Heart left ventricle (tissue), 16 donors: ENCODE measurements at regions not wholly inside any gene's neighbourhood (a gene's known extent, or its start where the extent isn't known, plus 50 kb on each side); places are given as distances from the start of the nearest gene placed in this dataset.
"Not testable (repeated sequence)": the region's sequence is repeated elsewhere in the genome, so short reads cannot be mapped to it uniquely, and the experiment has no call there.

Source experiments
- ATAC-seq, 4 donors: fragments of 200-7000 bp; cut with Tn5 transposase; one replicate each; pipeline ENCODE4 v1.9.1; 2020 to 2022; ENCODE audit warnings: moderate library complexity in 4 of 4, mild to moderate bottlenecking in 3 of 4, moderate number of reproducible peaks in 1 of 4
- DNase-seq, 5 donors: peaks; one replicate each; pipeline ENCODE4 v3.0.0-alpha.2; 2020
- H3K27ac ChIP-seq, 12 donors: fragments of 200-600 bp; sonication (generic) in 4 of 12; one replicate each; pipeline versions ENCODE4 v1.5.0 to v1.8.0; 2016 to 2022; ENCODE audit warnings: mild to moderate bottlenecking in 2 of 12
- H3K27me3 ChIP-seq, 9 donors: fragments of 200-600 bp; sonication (generic) in 2 of 9; one replicate each; pipeline versions ENCODE4 v1.5.1 to v1.8.0; 2016 to 2022; ENCODE audit warnings: mild to moderate bottlenecking in 3 of 9
- H3K36me3 ChIP-seq, 9 donors: fragments of 200-600 bp; sonication (generic) in 2 of 9; one replicate each; pipeline versions ENCODE4 v1.5.0 to v1.8.0; 2018 to 2022; ENCODE audit warnings: mild to moderate bottlenecking in 2 of 9
- H3K4me1 ChIP-seq, 12 donors: fragments of 200-600 bp; sonication (generic) in 4 of 12; one replicate each; pipeline versions ENCODE4 v1.5.0 to v1.8.0; 2016 to 2022; ENCODE audit warnings: mild to moderate bottlenecking in 3 of 12
- H3K4me3 ChIP-seq, 12 donors: fragments of 200-600 bp; sonication (generic) in 4 of 12; one replicate each; pipeline versions ENCODE4 v1.5.0 to v1.8.0; 2017 to 2022; ENCODE audit warnings: mild to moderate bottlenecking in 9 of 12, moderate library complexity in 4 of 12
- H3K9me3 ChIP-seq, 12 donors: fragments of 200-600 bp; sonication (generic) in 4 of 12; one replicate each; pipeline versions ENCODE4 v1.5.0 to v1.8.0; 2016 to 2022; ENCODE audit warnings: mild to moderate bottlenecking in 1 of 12
- POLR2A ChIP-seq, 2 donors: fragments of 450-650 bp; IDR thresholded peaks; one replicate each; pipeline ENCODE4 v1.6.1; 2017; ENCODE audit warnings: antibody characterized with exemption in 2 of 2, mild to moderate bottlenecking in 2 of 2, moderate library complexity in 2 of 2
- WGBS, 4 donors: extraction: QIAGEN DNeasy Blood & Tissue Kit in 2 of 4; methylation state at CpG; one replicate each; pipeline versions ENCODE4 v1.1.5 to v1.1.7; 2013 to 2018; 5-methylcytosine and 5-hydroxymethylcytosine counted together
- intact Hi-C, 10 donors: fragments of 100-400 bp; cut with DNase I; formaldehyde crosslinking; loops; one replicate each; pipeline versions ENCODE4 v1.11.1 to v1.14.2; 2022
- TF ChIP-seq, protein P1 (sequence below), 12 donors: fragments of 200-600 bp; sonication (generic) in 4 of 12; IDR thresholded peaks; one replicate each; pipeline versions ENCODE4 v1.5.0 to v1.8.0; 2018 to 2022; ENCODE audit warnings: antibody characterized with exemption in 12 of 12, mild to moderate bottlenecking in 5 of 12
- donor health status: ischemic (EF 13 %, LVEDD 7.1; RV severe dilation, severe dysfunction).
- donor health status: healthy with polysubstance abuse.
- donor health status: DM: no; HTN: yes; CAD: no.
- donor health status: DM: no; HTN: no; CAD: no.
- donor health status: ischemic (EF 25% LVEDD 6.9; RV normal size, moderate dysfunction).
- donor health status: ischemic (EF 25% LVEDD 5.7; RV mildly dilated, moderate dysfunction).
- donor health status: healthy.
- donor health status: DM: yes; HTN: yes; CAD: no.
- donor health status: ischemic (EF 35%, LVEDD 5.7; RV mildly dilated, moderate dysfunction).
- donor health status: nonischemic (EF 11% LVEDD 7.7; RV severe dilation, severe dysfunction).
- donor health status: DM: yes; HTN: yes; CAD: no.
- donor health status: PGD.
- donor health status: ischemic (EF 29% LVEDD 5.4; RV normal size, mild dysfunction).
- donor health status: nonischemic (EF 23%, LVEDD 6.1; RV moderate dilation, normal function).

GRCh38 chr7:121531175-121532070, 135.3 kb upstream of the FAM3C start:
- H3K9me3 ChIP-seq: peaks cover 0 to 5% (median 0%) of the 10 kb centered on the region in 12 donors
- 81 to 86% (median 84%) methylated on average over 10 of the region's 10 CpGs for WGBS, 4 donors
- TF ChIP-seq, protein P1, sequence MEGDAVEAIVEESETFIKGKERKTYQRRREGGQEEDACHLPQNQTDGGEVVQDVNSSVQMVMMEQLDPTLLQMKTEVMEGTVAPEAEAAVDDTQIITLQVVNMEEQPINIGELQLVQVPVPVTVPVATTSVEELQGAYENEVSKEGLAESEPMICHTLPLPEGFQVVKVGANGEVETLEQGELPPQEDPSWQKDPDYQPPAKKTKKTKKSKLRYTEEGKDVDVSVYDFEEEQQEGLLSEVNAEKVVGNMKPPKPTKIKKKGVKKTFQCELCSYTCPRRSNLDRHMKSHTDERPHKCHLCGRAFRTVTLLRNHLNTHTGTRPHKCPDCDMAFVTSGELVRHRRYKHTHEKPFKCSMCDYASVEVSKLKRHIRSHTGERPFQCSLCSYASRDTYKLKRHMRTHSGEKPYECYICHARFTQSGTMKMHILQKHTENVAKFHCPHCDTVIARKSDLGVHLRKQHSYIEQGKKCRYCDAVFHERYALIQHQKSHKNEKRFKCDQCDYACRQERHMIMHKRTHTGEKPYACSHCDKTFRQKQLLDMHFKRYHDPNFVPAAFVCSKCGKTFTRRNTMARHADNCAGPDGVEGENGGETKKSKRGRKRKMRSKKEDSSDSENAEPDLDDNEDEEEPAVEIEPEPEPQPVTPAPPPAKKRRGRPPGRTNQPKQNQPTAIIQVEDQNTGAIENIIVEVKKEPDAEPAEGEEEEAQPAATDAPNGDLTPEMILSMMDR (IDR thresholded peaks at IDR 0.05): no peak
- no peak for TF ChIP-seq POLR2A (IDR thresholded peaks at IDR 0.05)
- DNase-seq (no peak), ATAC-seq (no peak)
- no peaks in the 10 kb centered on the region for H3K36me3 ChIP-seq
- no peaks in the 10 kb centered on the region for H3K27me3 ChIP-seq
- intact Hi-C loops: no loop called here
- peaks cover 0 to 7% (median 0%) of the 10 kb centered on the region in 12 donors for H3K4me1 ChIP-seq
- no peak overlapping the region for H3K4me3 ChIP-seq
- H3K27ac ChIP-seq: peak overlapping the region in 1 of 12 donors; percentile 28

DNA sequence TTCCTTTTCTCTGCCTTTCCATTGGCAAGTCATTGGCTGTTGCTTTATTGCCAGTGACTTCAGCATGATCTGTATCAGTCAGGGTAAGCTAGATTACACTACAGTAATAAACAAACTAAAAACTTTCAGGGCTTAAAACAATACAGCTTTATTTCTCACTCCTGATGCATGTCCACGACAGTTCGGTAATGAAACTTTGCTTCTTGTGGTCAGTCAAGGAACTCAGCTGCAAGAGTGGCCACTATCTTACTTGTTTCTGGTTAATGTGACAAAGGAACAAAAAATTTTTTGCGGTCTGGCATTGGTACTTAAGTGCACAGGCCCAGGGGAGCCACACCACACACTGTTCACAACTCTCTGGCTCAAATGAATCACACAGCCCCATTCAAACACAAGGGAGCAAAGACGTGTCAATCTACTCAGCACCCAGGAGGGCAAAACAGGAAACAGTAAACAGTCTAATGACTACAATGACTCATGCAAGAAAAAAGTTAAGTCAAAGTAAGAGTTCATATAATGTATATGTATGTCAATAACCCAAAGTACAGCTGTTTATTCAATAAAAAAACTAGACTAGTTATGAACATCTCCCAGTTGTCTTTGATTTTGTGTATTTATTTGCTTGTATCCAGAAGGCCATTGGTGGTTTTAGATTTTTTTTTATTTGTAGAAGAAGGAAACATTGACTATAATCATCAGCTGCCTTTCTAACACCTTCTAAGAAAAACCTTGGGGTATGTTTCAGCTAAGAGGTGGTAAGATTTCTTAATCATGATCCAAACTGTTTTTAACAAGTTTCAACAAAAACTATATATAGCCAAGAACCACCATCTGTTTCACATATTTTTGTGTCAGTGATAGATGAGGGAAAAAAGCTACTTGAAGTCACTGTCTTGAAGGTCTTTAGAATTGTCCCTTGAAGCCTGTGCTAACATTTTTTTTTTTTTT, 134.4 kb upstream of the FAM3C start:
- intact Hi-C loops: no loop called here
- Histone ChIP-seq H3K27ac (peak overlapping the region in 1 of 12 donors; percentile 28), H3K36me3 (no peaks in the 10 kb centered on the region), H3K27me3 (no peaks in the 10 kb centered on the region), H3K9me3 (peaks cover 0 to 5% (median 0%) of the 10 kb centered on the region in 12 donors), H3K4me3 (no peak overlapping the region), H3K4me1 (peaks cover 0 to 7% (median 0%) of the 10 kb centered on the region in 12 donors)
- no peak for TF ChIP-seq POLR2A (IDR thresholded peaks at IDR 0.05)
- TF ChIP-seq, protein P1 (IDR thresholded peaks at IDR 0.05): peak in 1 of 12 donors; percentile 3
- WGBS, 4 donors: 53 to 61% (median 57%) methylated on average over 4 of the region's 4 CpGs
- DNase-seq (peak in 4 of 5 donors; percentile 13 to 42 (median 36)), ATAC-seq (peak in 3 of 4 donors; percentile 82 to 97 (median 85))

- Histone ChIP-seq H3K9me3 (peaks cover 0 to 5% (median 0%) of the 10 kb centered on the region in 12 donors), H3K27me3 (no peaks in the 10 kb centered on the region), H3K4me1 (peaks cover 0 to 7% (median 0%) of the 10 kb centered on the region in 12 donors), H3K27ac (no peak overlapping the region), H3K4me3 (no peak overlapping the region), H3K36me3 (no peaks in the 10 kb centered on the region)
- TF ChIP-seq, protein P1 (IDR thresholded peaks at IDR 0.05): no peak
- no peak for TF ChIP-seq POLR2A (IDR thresholded peaks at IDR 0.05)
- ATAC-seq (no peak), DNase-seq (no peak)
- intact Hi-C loops: no loop called here
- 73 to 90% (median 86%) methylated on average over 3 of the region's 3 CpGs for WGBS, 4 donors
These were observed 132.9 kb upstream of the FAM3C start for GRCh38 chr7:121529003-121529402.

GRCh38 chr7:121526210-121526609, 130.1 kb upstream of the FAM3C start:
- DNase-seq, H3K9me3 ChIP-seq, intact Hi-C loops, H3K27ac ChIP-seq, H3K4me3 ChIP-seq, H3K27me3 ChIP-seq, H3K4me1 ChIP-seq, H3K36me3 ChIP-seq, ATAC-seq: not testable (repeated sequence)
- 70 to 81% (median 76%) methylated on average over 3 of the region's 3 CpGs for WGBS, 4 donors
